HG03097 (cell line): ENCODE measurements at regions not wholly inside any gene's neighbourhood (a gene's known extent, or its start where the extent isn't known, plus 50 kb on each side); places are given as distances from the start of the nearest gene placed in this dataset.

Source experiments
- ATAC-seq: cut with Tn5 transposase; IDR thresholded peaks from one replicate; pipeline ENCODE4 v1.9.1; 2021; ENCODE audit not compliant: unreplicated experiment, low FRiP score

- no peak for ATAC-seq
These were observed 1899.8 kb upstream of the NUDT12 start for GRCh38 chr5:105462377-105462776.

GRCh38 chr5:105460721-105461120 lies 1898.1 kb upstream of the NUDT12 start:
- ATAC-seq: no peak

GRCh38 chr5:105453216-105453807 lies 1890.7 kb upstream of the NUDT12 start:
- no peak for ATAC-seq

GRCh38 chr5:105448271-105448670 lies 1885.7 kb upstream of the NUDT12 start:
- ATAC-seq: no peak

- no peak for ATAC-seq
These were observed 1867.9 kb upstream of the NUDT12 start for GRCh38 chr5:105430516-105430915.

- ATAC-seq: no peak
These were observed 1866.1 kb upstream of the NUDT12 start for GRCh38 chr5:105428451-105429380.

GRCh38 chr5:105414067-105414466 lies 1851.5 kb upstream of the NUDT12 start:
- no peak for ATAC-seq

- no peak for ATAC-seq
These were observed 1850.9 kb upstream of the NUDT12 start for GRCh38 chr5:105413406-105413990.

GRCh38 chr5:105409695-105410094 lies 1847.1 kb upstream of the NUDT12 start:
- no peak for ATAC-seq

GRCh38 chr5:105407200-105407599 lies 1844.6 kb upstream of the NUDT12 start:
- no peak for ATAC-seq

GRCh38 chr5:105397749-105398148 lies 1835.2 kb upstream of the NUDT12 start:
- no peak for ATAC-seq

- ATAC-seq: no peak
These were observed 1830.1 kb upstream of the NUDT12 start for GRCh38 chr5:105392710-105393149.

GRCh38 chr5:105392122-105392709 lies 1829.6 kb upstream of the NUDT12 start:
- ATAC-seq: no peak

- ATAC-seq: no peak
These were observed 1817.5 kb upstream of the NUDT12 start for GRCh38 chr5:105380126-105380525.

GRCh38 chr5:105371169-105371568 lies 1808.6 kb upstream of the NUDT12 start:
- ATAC-seq: no peak

GRCh38 chr5:105350486-105351140 lies 1788.0 kb upstream of the NUDT12 start:
- ATAC-seq: no peak

- no peak for ATAC-seq
These were observed 1769.0 kb upstream of the NUDT12 start for GRCh38 chr5:105331558-105331957.

GRCh38 chr5:105330185-105330584 lies 1767.6 kb upstream of the NUDT12 start:
- no peak for ATAC-seq

GRCh38 chr5:105304859-105305258 lies 1742.3 kb upstream of the NUDT12 start:
- no peak for ATAC-seq

- no peak for ATAC-seq
These were observed 1726.4 kb upstream of the NUDT12 start for GRCh38 chr5:105288946-105289345.

- ATAC-seq: no peak
These were observed 1720.5 kb upstream of the NUDT12 start for GRCh38 chr5:105283134-105283533.
